GM18907 (cell line): ENCODE measurements at regions not wholly inside any gene's neighbourhood (a gene's known extent, or its start where the extent isn't known, plus 50 kb on each side); places are given as distances from the start of the nearest gene placed in this dataset.
"Not testable (repeated sequence)": the region's sequence is repeated elsewhere in the genome, so short reads cannot be mapped to it uniquely, and the experiment has no call there.

Source experiments
- ATAC-seq: cut with Tn5 transposase; IDR thresholded peaks from one replicate; pipeline ENCODE4 v1.9.1; 2021; ENCODE audit warnings: mild to moderate bottlenecking, moderate library complexity; ENCODE audit not compliant: unreplicated experiment

DNA sequence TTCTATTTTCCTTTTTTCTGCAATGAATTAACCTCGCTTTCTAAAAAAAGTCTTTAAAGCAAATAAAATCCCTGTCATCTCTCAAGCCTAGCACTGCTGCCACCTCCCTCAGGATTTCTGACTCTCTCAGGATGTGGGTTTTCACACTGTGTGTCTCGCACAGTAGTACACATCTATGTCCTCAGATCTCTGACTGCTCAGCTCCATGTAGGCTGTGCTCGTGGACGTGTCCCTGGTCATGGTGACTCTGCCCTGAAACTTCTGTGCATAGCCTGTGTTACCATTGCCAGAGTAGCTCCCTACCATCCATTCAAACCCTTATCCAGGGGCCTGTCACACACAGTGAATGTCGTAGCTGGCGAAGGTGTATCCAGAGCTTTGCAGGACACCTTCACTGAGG, 619.3 kb downstream of the TMEM121 start:
- not testable (repeated sequence) for ATAC-seq

DNA sequence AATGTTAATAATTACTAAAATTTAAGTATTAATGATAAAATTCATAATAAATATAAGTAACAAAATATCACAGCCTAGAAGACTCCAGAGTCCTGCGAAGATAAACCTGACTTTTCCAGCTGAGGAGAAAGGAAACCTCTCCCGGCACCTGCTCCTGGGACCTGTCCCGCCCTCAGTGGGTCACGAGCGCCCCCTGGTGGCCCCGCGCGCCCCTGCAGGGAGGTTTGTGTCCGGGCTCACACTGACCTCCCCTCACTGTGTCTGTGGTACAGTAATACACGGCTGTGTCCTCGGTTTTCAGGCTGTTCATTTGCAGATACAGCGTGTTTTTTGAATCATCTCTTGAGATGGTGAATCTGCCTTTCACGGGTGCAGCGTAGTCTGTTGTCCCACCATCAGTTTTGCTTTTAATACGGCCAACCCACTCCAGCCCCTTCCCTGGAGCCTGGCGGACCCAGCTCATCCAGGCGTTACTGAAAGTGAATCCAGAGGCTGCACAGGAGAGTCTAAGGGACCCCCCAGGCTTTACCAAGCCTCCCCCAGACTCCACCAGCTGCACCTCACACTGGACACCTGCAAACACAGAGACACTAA, 627.1 kb downstream of the TMEM121 start:
- not testable (repeated sequence) for ATAC-seq

DNA sequence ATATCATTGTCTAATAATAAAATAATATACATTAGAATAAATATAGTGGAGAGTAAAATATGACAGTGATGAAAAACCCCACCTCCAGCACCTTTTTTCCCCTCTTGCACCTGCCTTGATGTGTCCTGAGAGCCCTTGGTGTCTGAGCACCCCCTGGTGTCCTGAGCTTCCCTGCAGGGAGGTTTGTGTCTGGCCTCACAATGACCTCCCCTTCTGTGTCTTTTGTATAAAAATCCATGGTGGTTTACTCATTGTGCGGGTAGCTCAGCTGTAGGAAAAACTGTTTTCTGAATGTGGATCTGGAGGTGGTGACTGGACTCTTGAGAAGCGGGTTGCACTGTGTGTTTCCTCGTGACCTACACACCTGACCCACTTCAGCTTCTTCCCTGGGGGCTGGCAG, 636.9 kb downstream of the TMEM121 start:
- ATAC-seq: no peak

DNA sequence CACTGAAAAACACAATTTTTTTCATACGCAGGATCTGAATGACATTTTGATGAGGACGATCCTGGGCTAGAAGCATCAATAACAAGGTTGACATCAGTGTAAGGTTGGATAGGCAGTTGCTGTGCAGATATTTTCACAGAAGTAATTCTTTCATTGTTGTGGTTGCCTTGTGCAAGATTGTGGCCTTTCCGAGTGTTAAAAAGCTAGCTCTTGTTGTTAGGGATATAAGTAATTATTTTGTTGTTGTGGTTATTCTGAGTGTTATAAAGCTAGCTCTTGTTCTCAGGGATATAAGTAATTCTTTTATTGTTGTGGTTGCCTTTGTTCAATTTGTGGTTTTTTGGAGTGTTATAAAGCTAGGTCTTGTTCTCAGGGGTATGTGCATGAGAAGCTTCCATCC, 637.4 kb downstream of the TMEM121 start:
- ATAC-seq: not testable (repeated sequence)

DNA sequence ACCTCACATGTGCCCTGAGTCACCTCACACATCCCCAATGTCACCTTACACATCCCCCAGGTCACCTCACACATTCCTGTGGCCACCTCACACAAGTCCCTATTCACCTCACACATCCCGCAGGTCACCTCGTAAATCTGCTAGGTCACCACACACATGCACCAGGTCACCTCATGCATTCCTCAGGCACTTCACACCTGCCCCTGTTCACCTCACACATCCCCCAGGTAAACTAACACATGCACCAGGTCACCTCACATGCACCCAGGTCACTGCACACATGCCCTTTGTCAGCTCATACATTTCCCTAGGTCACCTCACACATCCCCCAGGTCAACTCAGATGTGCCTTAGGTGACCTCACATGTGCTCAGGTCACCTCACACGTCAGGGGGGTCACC, 639.8 kb downstream of the TMEM121 start:
- ATAC-seq: no peak

DNA sequence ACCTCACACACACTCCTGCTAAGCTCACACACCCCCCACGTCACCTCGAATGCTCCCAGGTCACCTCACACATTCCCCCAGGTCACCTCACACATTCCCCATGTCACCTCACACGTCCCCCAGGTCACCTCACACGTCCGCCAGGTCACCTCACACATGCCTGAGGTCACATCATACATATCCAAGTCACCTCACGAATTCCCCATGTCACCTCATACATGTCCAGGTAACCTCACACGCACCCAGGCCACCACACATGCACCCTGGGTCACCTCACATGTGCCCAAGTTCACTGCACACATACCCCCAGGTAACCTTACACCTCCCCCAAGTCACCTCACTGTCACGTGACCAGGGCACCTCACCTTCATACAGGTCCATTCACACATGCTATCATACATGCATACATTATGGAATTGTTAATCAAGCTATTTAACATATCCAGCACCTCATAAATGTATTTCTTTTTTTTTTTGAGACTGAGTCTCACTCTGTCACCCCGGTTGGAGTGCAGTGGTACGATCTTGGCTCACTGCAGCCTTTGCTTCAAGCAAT, 640.3 kb downstream of the TMEM121 start:
- ATAC-seq: no peak

DNA sequence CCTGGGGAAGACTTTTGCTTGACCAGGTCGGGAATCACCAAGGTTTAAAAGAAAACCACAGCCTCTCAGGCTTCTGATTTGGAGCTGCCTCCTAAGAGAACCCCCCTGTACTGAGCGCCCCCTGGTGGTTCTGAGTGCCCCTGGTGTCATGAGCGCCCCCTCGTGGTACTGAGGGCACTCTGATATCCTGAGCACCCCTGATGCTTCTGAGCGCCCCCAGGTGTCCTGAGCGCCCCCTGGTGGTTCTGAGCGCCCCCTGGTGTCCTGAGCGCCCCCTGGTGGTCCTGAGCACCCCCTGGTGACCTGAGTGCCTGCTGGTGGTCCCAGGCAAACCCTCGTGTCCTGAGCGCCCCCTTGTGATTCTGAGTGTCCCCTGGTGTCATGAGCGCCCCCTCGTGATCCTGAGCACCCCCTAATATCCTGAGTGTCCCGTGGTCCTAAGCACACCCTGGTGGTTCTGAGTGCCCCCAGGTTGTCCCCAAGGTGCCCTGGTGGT, 643.8 kb downstream of the TMEM121 start:
- not testable (repeated sequence) for ATAC-seq

DNA sequence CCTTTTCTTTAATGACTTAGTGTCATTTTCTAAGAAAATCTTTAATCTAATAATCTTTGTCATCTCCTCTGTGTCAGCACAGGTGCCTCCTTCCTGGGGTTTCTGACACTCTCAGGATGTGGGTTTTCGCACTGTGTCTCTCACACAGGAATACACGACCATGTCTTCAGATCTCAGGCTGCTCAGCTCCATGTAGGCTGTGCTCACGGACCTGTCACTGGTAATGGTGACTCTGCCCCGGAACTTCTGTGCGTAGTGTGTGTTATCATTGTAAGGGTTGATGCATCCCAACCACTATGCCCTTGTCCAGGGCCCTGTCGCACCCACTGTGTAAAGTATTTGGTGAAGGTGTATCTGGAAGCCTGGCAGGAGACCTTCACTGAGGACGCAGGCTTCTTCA, 647.8 kb downstream of the TMEM121 start:
- no peak for ATAC-seq

DNA sequence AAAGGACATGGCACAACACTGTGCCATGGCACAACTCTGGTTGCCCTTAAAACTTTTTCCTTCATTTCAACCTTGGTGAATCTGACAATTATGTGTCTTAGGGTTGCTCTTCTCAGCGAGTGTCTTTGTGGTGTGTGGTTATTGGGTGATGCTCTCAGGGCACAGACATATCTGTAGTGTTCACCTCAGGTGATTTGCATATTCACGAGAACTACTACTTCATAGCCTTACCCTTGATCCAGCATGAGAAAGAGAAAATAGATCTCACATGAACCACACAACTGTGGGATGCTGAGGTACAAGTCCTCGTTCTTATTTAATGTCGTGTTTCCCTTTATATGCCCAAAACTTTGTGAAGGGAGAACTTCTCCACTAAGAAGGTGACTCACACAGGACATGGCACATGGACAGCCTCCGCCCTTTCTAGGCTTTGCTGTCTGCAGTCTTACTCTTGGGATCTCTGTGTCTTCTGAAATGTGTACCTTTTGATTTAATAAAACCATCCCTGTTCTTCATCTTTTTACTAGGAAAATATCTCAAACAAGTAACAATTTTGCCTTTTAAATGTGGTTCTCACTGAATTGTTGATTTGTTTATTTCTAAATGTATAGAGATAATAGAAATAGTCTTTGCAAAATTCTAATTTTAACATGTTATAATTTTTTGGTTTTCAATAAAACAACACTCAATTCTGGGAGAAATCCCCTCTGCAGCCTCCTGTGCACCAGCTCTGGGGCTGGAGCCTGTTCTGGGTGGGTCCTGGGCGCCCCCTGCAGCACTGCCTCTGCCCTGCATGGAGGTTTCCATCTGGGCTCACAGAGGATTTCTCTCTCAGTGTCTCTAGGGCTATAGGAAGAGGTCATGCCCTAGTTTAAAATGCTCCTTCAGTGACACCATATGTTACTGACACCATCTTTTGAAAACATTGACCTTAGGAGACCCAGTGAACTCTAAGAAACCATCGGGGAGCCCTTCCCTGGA, 651.2 kb downstream of the TMEM121 start:
- peak; percentile 54 for ATAC-seq

DNA sequence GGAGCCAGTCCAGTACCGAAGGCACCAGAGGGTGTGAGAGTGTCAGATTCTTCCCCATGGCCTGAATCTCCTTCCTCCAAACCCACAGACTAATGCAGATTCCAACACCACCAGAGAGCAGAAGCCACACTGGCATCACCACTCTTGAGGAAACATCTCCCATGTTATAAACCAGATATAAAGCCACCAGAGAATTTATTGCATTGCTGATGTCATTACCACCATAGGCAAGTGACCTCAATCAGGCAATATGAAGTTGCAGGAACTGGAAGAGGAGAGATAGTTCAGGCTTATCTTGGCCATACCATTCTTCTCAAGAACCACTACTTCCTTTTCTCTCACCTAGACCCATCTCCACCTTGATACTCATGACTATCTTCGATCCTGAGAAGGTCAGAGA, 653.4 kb downstream of the TMEM121 start:
- no peak for ATAC-seq

DNA sequence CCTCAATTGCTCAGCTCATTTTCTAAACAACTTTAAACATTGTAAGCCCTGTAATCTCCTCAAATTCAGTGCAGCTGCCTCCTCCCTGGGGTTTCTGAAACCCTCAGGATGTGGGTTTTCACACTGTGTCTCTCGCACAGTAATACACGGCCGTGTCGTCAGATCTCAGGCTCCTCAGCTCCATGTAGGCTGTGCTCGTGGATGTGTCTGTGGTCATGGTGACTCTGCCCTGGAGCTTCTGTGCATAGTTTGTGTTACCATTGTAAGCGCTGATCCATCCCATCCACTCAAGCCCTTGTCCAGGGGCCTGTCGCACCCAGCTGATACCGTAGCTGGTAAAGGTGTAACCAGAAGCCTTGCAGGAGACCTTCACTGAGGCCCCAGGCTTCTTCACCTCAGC, 658.4 kb downstream of the TMEM121 start:
- ATAC-seq: not testable (repeated sequence)

DNA sequence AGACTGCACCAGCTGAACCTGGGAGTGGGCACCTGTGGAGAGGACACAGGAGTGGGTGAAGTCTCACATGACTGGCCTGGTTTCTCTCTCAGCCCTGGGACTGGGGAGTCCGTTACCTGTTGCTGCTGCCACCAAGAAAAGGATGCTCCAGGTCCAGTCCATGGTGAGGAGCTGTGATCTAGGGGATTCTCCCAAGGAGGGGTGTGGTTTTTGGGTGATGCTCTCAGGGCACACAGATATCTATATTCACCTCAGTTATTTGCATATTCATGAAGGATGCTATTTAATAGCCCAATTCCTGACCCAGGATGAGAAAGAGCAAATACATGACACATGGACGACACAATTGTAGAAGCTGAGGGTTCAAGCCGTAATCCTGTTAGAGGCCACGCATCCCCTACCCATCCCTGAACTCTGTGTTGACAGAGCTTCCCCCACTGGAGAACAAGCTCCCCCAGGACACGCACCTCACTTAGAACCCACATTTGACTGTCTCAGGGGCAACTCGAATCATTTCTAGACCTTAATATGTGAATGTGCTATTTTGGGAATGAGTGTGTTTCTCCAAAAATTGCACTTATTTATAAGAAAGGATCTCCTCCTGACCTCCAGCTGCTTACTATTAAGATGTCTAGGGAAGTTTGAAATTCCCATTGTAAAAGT, 658.9 kb downstream of the TMEM121 start:
- not testable (repeated sequence) for ATAC-seq

DNA sequence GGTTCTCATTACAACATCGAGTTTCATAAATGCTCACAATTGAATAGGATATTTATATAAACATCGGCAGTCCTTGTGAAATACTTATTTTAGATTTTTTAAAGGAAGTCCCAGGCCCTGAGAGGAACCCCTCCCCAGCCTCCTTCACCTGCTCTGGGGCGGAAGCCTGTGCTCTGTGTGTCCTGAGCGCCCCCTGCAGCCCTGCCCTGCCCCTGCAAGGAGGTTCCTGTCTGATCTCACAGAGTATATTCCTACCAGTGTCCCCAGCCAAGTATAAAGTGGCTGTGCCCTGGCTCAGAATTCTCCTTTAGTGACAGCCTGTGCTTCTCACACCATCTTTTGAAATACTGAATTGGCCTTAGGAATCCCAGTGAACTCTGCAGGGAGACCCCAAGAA, 659.5 kb downstream of the TMEM121 start:
- ATAC-seq: no peak

DNA sequence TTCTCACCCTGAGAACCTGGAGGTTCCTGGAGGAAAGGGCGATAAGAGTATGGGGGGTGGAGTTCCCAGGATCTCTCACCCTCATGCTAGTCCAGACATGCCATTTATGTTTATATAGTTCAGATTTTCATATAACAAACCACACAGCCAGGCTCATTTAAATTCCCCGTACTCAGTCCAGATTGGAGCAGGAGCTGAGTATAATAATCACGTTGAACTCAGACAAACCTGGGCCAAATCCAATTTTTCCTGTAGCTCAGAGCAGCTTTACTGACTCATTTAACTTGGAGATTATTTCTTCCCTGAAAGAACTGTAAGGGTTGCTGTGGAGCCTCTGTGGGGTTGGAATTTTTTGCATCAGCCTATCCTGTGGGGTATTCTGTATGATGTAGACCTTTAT, 660.8 kb downstream of the TMEM121 start:
- ATAC-seq: no peak

DNA sequence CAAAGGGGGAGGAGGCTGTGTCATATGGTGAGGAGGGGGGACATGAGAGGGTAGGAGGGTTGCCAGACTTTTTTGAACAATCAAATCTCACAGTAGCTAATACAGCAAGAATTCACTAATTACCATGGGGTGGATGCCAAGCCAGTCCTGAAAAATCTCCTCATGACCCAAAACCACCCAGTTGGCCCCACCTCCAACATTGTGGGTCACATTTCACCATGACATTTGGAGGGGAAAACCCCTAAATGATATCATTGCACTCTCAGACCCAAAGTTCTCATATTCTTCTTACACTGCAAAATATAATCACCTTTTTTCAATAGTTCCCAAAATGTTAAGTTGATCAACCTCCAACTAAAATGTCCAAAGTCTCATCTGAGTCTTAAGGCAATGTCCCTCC, 666.3 kb downstream of the TMEM121 start:
- ATAC-seq: not testable (repeated sequence)

DNA sequence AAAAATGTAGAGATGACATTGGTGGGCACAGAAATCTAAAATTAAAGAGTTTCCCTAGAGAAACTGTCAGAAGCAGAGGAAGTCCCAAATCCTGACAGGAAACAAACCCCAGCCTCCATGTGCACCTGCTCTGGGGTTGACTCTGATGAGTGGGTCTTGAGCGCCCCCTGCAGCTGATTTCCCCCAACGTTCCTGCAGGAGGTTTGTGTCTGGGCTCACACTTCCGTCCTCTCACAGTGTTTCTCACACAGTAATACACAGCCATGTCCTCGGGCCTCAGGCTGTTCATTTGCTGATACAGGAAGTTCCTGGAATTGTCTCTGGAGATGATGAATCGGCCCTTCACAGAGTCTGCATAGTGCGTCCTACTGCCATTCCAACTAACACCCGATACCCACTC, 670.1 kb downstream of the TMEM121 start:
- ATAC-seq: not testable (repeated sequence)

DNA sequence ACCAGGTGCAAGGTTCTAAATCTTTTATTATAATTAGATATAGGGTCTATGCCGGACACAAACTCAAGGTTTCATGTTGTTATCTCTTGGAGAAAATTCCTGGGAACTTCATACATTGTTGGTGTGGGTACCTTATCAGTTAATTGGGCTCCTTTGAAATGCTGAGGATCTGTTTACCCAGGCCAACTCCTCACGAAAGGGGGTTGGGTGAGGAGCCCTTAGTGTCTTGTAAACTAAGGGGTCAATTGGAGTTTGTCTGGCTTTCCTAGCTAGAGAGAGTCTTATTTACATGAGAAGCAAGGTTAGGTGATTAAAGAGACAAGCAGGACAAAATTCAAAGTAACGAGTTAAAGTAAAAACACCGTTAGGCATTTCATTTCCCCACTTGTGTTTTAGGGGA, 670.9 kb downstream of the TMEM121 start:
- ATAC-seq: not testable (repeated sequence)

DNA sequence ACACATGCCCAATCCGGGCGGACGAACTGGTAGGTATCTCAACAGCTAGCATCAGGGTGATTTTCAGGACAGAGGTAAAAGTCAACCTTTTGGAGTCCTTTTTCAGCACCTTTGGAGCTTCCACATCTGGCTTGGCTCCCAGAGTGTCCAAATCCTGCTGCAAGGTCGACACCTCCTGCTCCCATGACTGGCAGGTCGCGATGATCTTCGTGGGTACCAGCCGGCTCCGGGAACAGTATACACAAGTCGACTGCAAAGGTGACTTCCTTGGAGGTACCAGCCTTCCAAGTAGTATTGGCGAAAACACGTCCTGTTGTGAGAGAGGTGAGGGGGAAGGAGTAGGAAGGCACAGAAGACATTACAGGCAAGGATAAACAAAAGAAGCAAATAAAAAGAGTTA, 672.7 kb downstream of the TMEM121 start:
- no peak for ATAC-seq

DNA sequence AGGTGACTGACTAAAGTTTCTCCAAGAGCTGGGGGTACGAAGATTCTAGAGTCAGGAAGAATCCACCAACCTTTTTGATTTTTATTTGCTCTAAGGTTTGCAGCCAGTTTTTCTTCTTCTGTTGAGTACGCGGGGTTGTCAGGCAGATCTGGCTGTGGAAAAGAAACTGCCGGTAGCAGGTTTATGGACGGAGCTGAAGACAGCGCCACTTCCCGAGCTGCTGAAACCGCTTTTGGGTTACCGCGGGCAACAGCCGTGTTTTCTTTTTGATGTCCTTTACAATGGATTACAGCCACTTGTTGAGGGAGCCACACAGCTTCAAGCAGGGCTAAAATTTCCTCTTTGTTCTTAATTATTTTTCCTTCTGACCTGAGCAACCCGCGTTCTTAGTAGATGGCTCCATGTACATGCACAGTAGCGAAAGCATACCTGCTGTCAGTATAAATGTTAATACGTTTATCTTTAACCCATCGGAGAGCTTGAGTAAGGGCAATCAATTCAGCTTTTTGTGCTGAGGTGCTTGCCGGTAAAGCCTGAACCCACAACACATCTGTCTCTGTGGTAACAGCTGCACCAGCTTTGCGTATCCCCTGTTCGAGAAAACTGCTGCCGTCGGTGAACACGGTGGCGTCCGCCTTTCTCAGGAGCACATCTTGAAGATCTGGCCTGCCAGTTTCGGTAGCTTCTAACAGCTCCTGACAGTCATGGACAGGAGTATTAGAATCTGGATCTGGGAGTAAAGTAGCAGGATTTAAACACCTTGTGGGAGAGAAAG, 674.3 kb downstream of the TMEM121 start:
- ATAC-seq: no peak

DNA sequence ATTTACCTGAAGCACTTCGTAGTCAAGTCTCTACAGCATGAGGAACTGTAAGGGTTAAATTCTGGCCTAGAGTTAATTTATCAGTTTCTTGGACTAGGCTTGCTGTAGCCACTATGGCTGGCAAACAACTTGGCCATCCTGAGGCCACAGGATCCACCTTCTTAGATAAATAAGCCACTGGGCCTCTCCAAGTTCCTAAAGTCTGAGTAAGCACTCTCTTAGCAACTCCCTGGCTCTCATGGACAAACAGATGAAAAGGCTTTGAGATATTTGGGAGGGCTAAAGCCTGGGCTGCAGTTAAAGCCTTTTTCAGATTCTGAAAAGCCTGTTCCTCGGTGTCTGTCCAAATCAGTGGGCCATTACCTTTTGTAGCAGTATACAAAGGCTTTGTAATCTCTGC, 675.0 kb downstream of the TMEM121 start:
- ATAC-seq: no peak
